ENCODE measurements at regions not wholly inside any gene's neighbourhood (a gene's known extent, or its start where the extent isn't known, plus 50 kb on each side); places are given as distances from the start of the nearest gene placed in this dataset.

GRCh38 chr10:8778713-8779112 is 724.2 kb downstream of the GATA3 start:
- ATAC-seq: no peak
- H3K27ac Mint-ChIP-seq: no peak overlapping the region
- no peaks in the 10 kb centered on the region for H3K27me3 Mint-ChIP-seq
- H3K9me3 Mint-ChIP-seq: no peaks in the 10 kb centered on the region
- H3K4me1 Mint-ChIP-seq: no peaks in the 10 kb centered on the region
- H3K4me3 Mint-ChIP-seq: no peak overlapping the region
- no peaks in the 10 kb centered on the region for H3K36me3 Mint-ChIP-seq

- Mint-ChIP-seq H3K36me3 (no peaks in the 10 kb centered on the region), H3K27me3 (no peaks in the 10 kb centered on the region), H3K4me1 (no peaks in the 10 kb centered on the region), H3K9me3 (peaks cover 9% of the 10 kb centered on the region), H3K27ac (no peak overlapping the region), H3K4me3 (no peak overlapping the region)
- ATAC-seq: no peak
Measured at GRCh38 chr10:8787649-8788048, 733.2 kb downstream of the GATA3 start.

GRCh38 chr10:8790390-8790789 is 735.9 kb downstream of the GATA3 start:
- Mint-ChIP-seq H3K36me3 (no peaks in the 10 kb centered on the region), H3K4me3 (no peak overlapping the region), H3K4me1 (no peaks in the 10 kb centered on the region), H3K9me3 (peaks cover 9% of the 10 kb centered on the region), H3K27me3 (no peaks in the 10 kb centered on the region), H3K27ac (no peak overlapping the region)
- ATAC-seq: no peak

- H3K4me1 Mint-ChIP-seq: no peaks in the 10 kb centered on the region
- ATAC-seq: no peak
- no peak overlapping the region for H3K27ac Mint-ChIP-seq
- no peaks in the 10 kb centered on the region for H3K27me3 Mint-ChIP-seq
- no peak overlapping the region for H3K4me3 Mint-ChIP-seq
- H3K36me3 Mint-ChIP-seq: no peaks in the 10 kb centered on the region
- peaks cover 3% of the 10 kb centered on the region for H3K9me3 Mint-ChIP-seq
Measured at GRCh38 chr10:8794860-8795259, 740.4 kb downstream of the GATA3 start.

- Mint-ChIP-seq H3K27ac (no peak overlapping the region), H3K9me3 (no peaks in the 10 kb centered on the region), H3K4me3 (no peak overlapping the region), H3K27me3 (no peaks in the 10 kb centered on the region), H3K4me1 (no peaks in the 10 kb centered on the region), H3K36me3 (no peaks in the 10 kb centered on the region)
- no peak for ATAC-seq
Measured at GRCh38 chr10:8800426-8800825, 745.9 kb downstream of the GATA3 start.

GRCh38 chr10:8803992-8804391 is 749.5 kb downstream of the GATA3 start:
- no peak for ATAC-seq
- no peak overlapping the region for H3K4me3 Mint-ChIP-seq
- H3K9me3 Mint-ChIP-seq: peaks cover 4% of the 10 kb centered on the region
- no peak overlapping the region for H3K27ac Mint-ChIP-seq
- no peaks in the 10 kb centered on the region for H3K36me3 Mint-ChIP-seq
- no peaks in the 10 kb centered on the region for H3K4me1 Mint-ChIP-seq
- no peaks in the 10 kb centered on the region for H3K27me3 Mint-ChIP-seq

GRCh38 chr10:8810677-8811076 is 756.2 kb downstream of the GATA3 start:
- H3K9me3 Mint-ChIP-seq: peaks cover 17% of the 10 kb centered on the region
- H3K4me1 Mint-ChIP-seq: no peaks in the 10 kb centered on the region
- H3K27me3 Mint-ChIP-seq: no peaks in the 10 kb centered on the region
- H3K4me3 Mint-ChIP-seq: no peak overlapping the region
- no peak overlapping the region for H3K27ac Mint-ChIP-seq
- H3K36me3 Mint-ChIP-seq: no peaks in the 10 kb centered on the region
- ATAC-seq: no peak

GRCh38 chr10:8811201-8811600 is 756.7 kb downstream of the GATA3 start:
- Mint-ChIP-seq H3K9me3 (peaks cover 17% of the 10 kb centered on the region), H3K4me1 (no peaks in the 10 kb centered on the region), H3K27me3 (no peaks in the 10 kb centered on the region), H3K36me3 (no peaks in the 10 kb centered on the region), H3K27ac (no peak overlapping the region), H3K4me3 (no peak overlapping the region)
- no peak for ATAC-seq

- no peak overlapping the region for H3K4me3 Mint-ChIP-seq
- ATAC-seq: no peak
- H3K36me3 Mint-ChIP-seq: no peaks in the 10 kb centered on the region
- H3K27ac Mint-ChIP-seq: no peak overlapping the region
- H3K4me1 Mint-ChIP-seq: no peaks in the 10 kb centered on the region
- no peaks in the 10 kb centered on the region for H3K27me3 Mint-ChIP-seq
- H3K9me3 Mint-ChIP-seq: peaks cover 3% of the 10 kb centered on the region
Measured at GRCh38 chr10:8815969-8816368, 761.5 kb downstream of the GATA3 start.

GRCh38 chr10:8817299-8817698 is 762.8 kb downstream of the GATA3 start:
- H3K36me3 Mint-ChIP-seq: no peaks in the 10 kb centered on the region

GRCh38 chr10:8825611-8826010 is 771.1 kb downstream of the GATA3 start:
- H3K9me3 Mint-ChIP-seq: no peaks in the 10 kb centered on the region
- no peaks in the 10 kb centered on the region for H3K36me3 Mint-ChIP-seq
- H3K4me1 Mint-ChIP-seq: no peaks in the 10 kb centered on the region
- H3K4me3 Mint-ChIP-seq: no peak overlapping the region
- no peak overlapping the region for H3K27ac Mint-ChIP-seq
- no peak for ATAC-seq
- H3K27me3 Mint-ChIP-seq: no peaks in the 10 kb centered on the region

More at GRCh38 chr10:8817299-8817698, 762.8 kb downstream of the GATA3 start:
- no peak overlapping the region for H3K4me3 Mint-ChIP-seq
- H3K27ac Mint-ChIP-seq: no peak overlapping the region
- no peak for ATAC-seq
- no peaks in the 10 kb centered on the region for H3K27me3 Mint-ChIP-seq
- H3K9me3 Mint-ChIP-seq: peaks cover 3% of the 10 kb centered on the region
- H3K4me1 Mint-ChIP-seq: no peaks in the 10 kb centered on the region

- no peaks in the 10 kb centered on the region for H3K9me3 Mint-ChIP-seq
- ATAC-seq: no peak
- H3K4me1 Mint-ChIP-seq: no peaks in the 10 kb centered on the region
- H3K27ac Mint-ChIP-seq: no peak overlapping the region
- H3K4me3 Mint-ChIP-seq: no peak overlapping the region
- no peaks in the 10 kb centered on the region for H3K36me3 Mint-ChIP-seq
- H3K27me3 Mint-ChIP-seq: no peaks in the 10 kb centered on the region
Measured at GRCh38 chr10:8829592-8829991, 775.1 kb downstream of the GATA3 start.

- Mint-ChIP-seq H3K9me3 (no peaks in the 10 kb centered on the region), H3K4me3 (no peak overlapping the region), H3K27ac (no peak overlapping the region), H3K4me1 (no peaks in the 10 kb centered on the region), H3K36me3 (no peaks in the 10 kb centered on the region), H3K27me3 (no peaks in the 10 kb centered on the region)
- no peak for ATAC-seq
Measured at GRCh38 chr10:8830048-8830447, 775.6 kb downstream of the GATA3 start.

GRCh38 chr10:8830876-8831275 is 776.4 kb downstream of the GATA3 start:
- H3K36me3 Mint-ChIP-seq: no peaks in the 10 kb centered on the region
- no peaks in the 10 kb centered on the region for H3K27me3 Mint-ChIP-seq
- no peak overlapping the region for H3K4me3 Mint-ChIP-seq
- H3K4me1 Mint-ChIP-seq: no peaks in the 10 kb centered on the region
- no peak overlapping the region for H3K27ac Mint-ChIP-seq
- no peaks in the 10 kb centered on the region for H3K9me3 Mint-ChIP-seq
- ATAC-seq: no peak

GRCh38 chr10:8835453-8836167 is 781.1 kb downstream of the GATA3 start:
- no peak for ATAC-seq
- Mint-ChIP-seq H3K36me3 (no peaks in the 10 kb centered on the region), H3K27me3 (no peaks in the 10 kb centered on the region), H3K27ac (no peak overlapping the region), H3K4me3 (no peak overlapping the region), H3K4me1 (no peaks in the 10 kb centered on the region), H3K9me3 (peaks cover 11% of the 10 kb centered on the region)

- no peak overlapping the region for H3K27ac Mint-ChIP-seq
- no peak overlapping the region for H3K4me3 Mint-ChIP-seq
- H3K4me1 Mint-ChIP-seq: no peaks in the 10 kb centered on the region
- peaks cover 11% of the 10 kb centered on the region for H3K9me3 Mint-ChIP-seq
- H3K36me3 Mint-ChIP-seq: no peaks in the 10 kb centered on the region
- no peaks in the 10 kb centered on the region for H3K27me3 Mint-ChIP-seq
- ATAC-seq: no peak
Measured at GRCh38 chr10:8840356-8840755, 785.9 kb downstream of the GATA3 start.

GRCh38 chr10:8844141-8844540 is 789.7 kb downstream of the GATA3 start:
- no peak overlapping the region for H3K27ac Mint-ChIP-seq
- no peaks in the 10 kb centered on the region for H3K27me3 Mint-ChIP-seq
- H3K9me3 Mint-ChIP-seq: peaks cover 6% of the 10 kb centered on the region
- no peaks in the 10 kb centered on the region for H3K36me3 Mint-ChIP-seq
- no peak overlapping the region for H3K4me3 Mint-ChIP-seq
- H3K4me1 Mint-ChIP-seq: no peaks in the 10 kb centered on the region
- no peak for ATAC-seq

Measured in stimulated activated memory B cell treated with anti-CD40 and anti-IgM and Interleukin-4, amounts not matched to agents 10 μg/mL and 1 μg/mL and 100 μg/mL, for 72 hours (primary cell).